HG03039 (cell line): ENCODE measurements at regions not wholly inside any gene's neighbourhood (a gene's known extent, or its start where the extent isn't known, plus 50 kb on each side); places are given as distances from the start of the nearest gene placed in this dataset.
A peak's percentile ranks its signal among the peaks of the same experiment; 100 is the strongest.

Experiments
- ATAC-seq: cut with Tn5 transposase; IDR thresholded peaks from one replicate; pipeline ENCODE4 v1.9.1; 2021; ENCODE audit warnings: mild to moderate bottlenecking, moderate library complexity; ENCODE audit not compliant: unreplicated experiment

DNA sequence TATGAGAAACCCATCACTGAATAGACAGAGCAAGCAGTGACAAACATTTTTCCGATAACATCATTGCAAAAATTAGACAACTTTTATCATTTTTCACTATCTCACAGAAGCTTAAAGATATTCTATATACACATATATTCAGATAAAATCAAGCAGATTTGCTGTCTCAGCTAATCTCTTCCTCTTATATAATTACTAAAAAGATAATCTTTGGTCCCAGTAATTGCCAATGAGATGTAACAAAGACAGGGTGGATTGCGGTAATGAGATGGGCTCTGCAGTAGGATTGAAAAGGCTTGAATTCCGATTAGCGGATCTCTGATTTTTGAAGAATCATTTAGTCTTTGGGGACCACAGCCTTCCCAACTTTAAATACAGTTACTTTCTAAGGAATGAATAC lies 63.5 kb downstream of the SYT4 start:
- no peak for ATAC-seq

DNA sequence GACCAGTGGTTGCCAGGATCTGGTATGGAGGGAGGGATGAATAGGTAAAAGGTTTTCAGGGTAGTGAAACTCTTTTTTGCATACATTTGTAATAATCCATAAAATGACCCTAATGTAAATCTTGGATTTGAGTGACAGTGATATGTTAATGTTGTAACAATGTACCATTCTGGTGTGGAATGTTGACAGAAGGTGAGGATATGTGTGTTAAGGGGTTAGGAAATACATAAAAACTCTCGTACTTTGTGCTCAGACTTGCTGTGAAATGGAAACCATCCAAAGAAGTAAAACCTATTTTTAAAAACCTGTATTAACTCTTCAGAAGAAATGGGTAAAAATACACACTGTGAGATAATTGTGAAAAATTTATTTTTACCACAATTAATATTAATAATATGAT lies 66.2 kb downstream of the SYT4 start:
- ATAC-seq = no peak

DNA sequence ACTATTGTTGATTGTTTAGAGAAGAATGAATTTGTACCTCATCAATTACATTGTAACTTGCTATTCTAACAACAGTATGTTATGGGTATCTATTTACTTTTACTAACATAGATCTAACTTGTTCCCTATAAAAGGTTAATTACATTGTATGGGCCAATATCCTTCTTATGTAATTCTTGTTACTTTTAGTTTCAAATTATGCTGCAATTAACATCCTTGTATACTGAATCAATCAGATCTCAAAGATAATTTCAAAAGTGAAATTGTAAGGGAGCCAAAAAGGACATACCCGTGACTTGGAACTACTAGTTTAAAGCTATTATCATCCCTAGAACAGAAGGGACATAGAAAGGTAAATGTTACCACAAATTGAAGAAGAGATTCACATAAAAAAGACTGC lies 79.9 kb upstream of the RIT2 start:
- ATAC-seq = no peak

DNA sequence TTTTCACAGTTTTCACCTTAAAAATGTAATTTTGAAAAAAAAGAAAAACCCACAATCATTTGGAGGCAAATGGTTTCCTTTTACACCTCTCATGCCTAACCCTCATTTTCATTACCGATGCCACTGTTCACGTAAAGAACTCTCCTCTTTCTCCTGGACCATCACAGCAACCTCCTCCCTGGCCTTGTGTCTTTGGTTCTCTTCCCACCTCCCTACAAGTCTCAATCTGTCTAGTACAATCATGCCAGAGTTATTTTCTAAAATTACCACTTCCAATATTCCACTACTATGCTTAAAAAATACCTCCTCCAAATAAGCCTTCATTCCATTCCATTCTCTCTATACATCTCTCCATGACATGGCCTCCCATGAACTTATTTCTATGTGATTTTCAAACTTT lies 77.9 kb upstream of the RIT2 start:
- no peak for ATAC-seq

DNA sequence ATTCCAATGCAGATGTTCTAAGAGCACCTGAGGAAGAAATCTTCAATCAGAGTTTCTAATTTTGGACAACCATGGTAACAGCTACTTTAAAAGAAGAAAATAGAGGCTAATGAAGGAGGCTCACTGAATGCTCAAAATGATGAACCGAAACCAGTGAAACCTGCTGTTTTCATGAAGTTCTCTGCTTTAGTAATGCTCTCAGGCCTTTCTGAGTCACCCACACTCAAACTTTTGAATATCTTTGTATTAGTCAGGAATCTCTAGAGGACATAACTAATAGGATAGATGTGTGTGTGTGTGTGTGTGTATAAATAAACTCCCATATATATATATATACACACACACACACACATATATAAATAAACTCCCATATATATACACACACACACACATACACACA lies 76.9 kb upstream of the RIT2 start:
- ATAC-seq = peak; percentile 89

DNA sequence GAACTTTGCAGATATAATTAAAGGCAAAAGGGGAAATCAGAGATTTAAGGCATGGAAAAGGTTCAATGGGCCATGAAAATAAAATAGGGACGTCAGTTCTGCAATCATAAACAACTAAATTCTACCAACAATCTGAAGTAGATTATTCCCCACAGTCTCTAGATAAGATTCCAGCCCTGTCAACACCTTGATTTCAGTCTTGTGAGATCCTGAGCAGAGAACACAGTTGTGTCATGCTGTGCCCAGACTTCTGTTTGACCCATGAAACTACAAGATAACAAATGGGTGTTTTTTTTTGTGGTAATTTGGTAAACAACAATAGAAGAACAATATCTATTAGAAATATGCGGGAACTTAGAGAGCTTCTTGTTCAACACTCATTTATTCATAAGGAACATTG lies 66.2 kb upstream of the RIT2 start:
- no peak for ATAC-seq

DNA sequence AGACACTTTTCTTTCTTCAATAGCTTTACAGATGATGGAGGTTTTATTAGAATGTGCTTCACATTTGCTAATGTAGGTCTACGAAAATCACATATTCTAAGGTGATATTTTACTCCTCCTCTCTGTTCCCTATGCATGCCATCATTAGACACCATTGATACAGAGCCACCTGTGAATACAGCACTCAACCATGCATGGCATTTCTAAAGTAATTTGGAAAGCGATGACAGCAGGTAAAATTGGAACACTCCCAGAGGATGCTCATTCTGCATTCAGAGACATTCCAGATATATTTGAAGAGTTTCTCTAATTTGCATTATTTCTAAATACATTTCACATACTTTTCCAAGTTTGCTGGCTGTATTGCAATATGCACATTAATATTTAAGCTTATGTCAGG lies 65.3 kb upstream of the RIT2 start:
- no peak for ATAC-seq

DNA sequence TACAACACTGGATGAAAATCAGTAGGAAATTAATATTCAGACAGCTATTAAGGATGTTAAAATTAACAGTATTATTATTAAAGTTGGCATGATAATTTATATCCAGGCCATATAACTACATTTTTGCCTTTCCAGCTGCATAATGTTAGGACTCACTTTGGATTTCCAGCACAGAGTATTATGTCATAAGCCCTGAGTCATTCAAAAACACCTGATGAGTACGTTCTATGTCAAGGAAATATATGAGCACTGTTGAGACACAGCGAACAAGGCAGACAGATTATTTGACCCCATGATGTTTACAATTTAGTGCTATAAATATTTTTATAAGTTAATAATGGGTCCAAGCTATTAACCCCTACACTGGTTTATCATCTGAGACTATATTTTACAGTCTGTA lies 59.8 kb upstream of the RIT2 start:
- no peak for ATAC-seq

DNA sequence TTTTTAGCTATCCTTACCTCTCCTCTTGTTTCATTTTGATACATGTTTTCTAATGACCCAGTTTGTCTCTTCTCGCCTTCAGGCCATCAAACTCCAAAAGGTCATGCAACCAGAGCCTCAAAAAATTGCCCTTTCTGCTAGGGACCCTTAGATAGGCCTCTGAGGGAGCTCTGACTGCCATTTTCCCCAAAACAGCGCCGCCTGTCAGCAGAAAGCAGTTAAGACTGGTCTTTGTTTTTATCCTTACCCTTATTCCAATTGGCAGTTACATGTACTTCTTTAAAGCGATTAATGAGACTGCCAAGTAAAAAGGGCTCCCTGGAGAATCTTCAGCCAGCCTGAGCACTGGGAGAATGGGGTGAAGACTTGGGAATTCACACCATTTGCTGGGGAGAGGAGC lies 55.1 kb upstream of the RIT2 start:
- ATAC-seq = no peak
